ENCODE measurements at regions not wholly inside any gene's neighbourhood (a gene's known extent, or its start where the extent isn't known, plus 50 kb on each side); places are given as distances from the start of the nearest gene placed in this dataset.
"Not testable (repeated sequence)": the region's sequence is repeated elsewhere in the genome, so short reads cannot be mapped to it uniquely, and the experiment has no call there.

GRCh38 chr14:47919334-47919846 lies 244.0 kb upstream of the MDGA2 start:
- no peak overlapping the region for H3K27ac ChIP-seq (ENCODE audit: extremely low read depth, low read depth, low read length)
- CTCF ChIA-PET: interaction anchor here (1.5 kb wide), 1 partner anchor 1254 kb away, joined by 4 read pairs; no protein-coding TSS in a partner anchor
- no peaks in the 10 kb centered on the region for H3K9me3 ChIP-seq (ENCODE audit: control insufficient read depth, insufficient read depth, low read depth, low read length)
- POLR2A ChIA-PET: no interaction called here
- TF ChIP-seq ZNF449 (tag by site-specific recombination; IDR thresholded peaks at IDR 0.05) (no peak), KLF16 (tag by site-specific recombination; IDR thresholded peaks at IDR 0.05) (no peak), ZNF184 (tag by site-specific recombination; IDR thresholded peaks at IDR 0.05) (no peak), ZFP69B (tag by site-specific recombination; IDR thresholded peaks at IDR 0.05) (no peak), ZNF335 (tag by site-specific recombination; conservative IDR thresholded peaks at IDR 0.05) (no peak), ZNF169 (tag by site-specific recombination; IDR thresholded peaks at IDR 0.05) (no peak), ZSCAN4 (tag by site-specific recombination; IDR thresholded peaks at IDR 0.05) (no peak), ZNF571 (tag by site-specific recombination; IDR thresholded peaks at IDR 0.05) (no peak), ZBTB6 (tag by site-specific recombination; IDR thresholded peaks at IDR 0.05) (no peak), ZNF585B (tag by site-specific recombination; IDR thresholded peaks at IDR 0.05) (no peak), ZFHX2 (tag by site-specific recombination; conservative IDR thresholded peaks at IDR 0.05) (no peak), ZNF140 (tag by site-specific recombination; IDR thresholded peaks at IDR 0.05) (no peak), ZNF610 (tag by site-specific recombination; IDR thresholded peaks at IDR 0.05; ENCODE audit: borderline replicate concordance) (no peak), ZNF10 (tag by site-specific recombination; IDR thresholded peaks at IDR 0.05) (no peak)
- no peak overlapping the region for H3K4me3 ChIP-seq (ENCODE audit: low read depth, low read length)
- no peaks in the 10 kb centered on the region for H3K4me1 ChIP-seq (ENCODE audit: control insufficient read depth, insufficient read depth, low read length)
- H3K36me3 ChIP-seq (ENCODE audit: control insufficient read depth in 2 of 2, insufficient read depth in 1 of 2, low read length in 2 of 2): no peaks in the 10 kb centered on the region

DNA sequence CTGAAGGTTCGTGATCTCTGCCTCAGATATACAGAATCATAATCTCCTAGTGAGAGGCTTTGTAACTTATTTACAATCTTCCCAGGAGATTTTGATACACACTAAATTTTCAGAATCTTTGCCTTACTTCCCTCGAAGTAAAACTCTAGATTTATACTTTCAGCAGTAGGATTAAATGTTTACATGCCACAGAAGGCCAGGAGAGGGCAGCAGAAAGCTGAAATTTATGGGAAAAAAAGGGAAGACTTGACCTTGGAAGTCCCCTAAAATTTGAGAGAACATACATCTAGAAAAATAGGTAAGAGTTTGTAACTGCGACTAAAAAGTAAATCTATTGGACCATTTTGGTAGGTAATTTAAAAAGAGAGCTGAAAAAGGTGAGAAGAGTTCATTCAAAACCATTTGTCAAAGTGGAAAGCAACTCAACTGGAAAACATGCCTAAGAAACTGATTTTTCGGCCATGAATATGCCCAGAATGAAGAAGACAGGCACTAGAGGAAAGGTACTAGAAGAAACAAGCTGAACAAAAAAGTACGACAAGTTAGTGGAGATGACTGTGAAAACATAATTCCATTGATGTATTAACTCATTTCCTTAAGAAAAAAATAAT lies 242.0 kb upstream of the MDGA2 start:
- H3K36me3 ChIP-seq (ENCODE audit: control insufficient read depth in 2 of 2, insufficient read depth in 1 of 2, low read length in 2 of 2): no peaks in the 10 kb centered on the region
- TF ChIP-seq KLF7 (tag by site-specific recombination; IDR thresholded peaks at IDR 0.05; ENCODE audit: borderline replicate concordance): no peak
- TF ChIP-seq ZNF654 (tag by site-specific recombination; IDR thresholded peaks at IDR 0.05; ENCODE audit: low read depth): peak; percentile 25
- H3K4me3 ChIP-seq (ENCODE audit: low read depth, low read length): no peak overlapping the region
- no peak overlapping the region for H3K27ac ChIP-seq (ENCODE audit: extremely low read depth, low read depth, low read length)
- ChIA-PET POLR2A (no interaction called here), CTCF (interaction anchor here (0.5 to 1.7 kb wide), 15 partner anchors 13 to 1437 kb away, joined by 3 to 6 read pairs (median 4); no protein-coding TSS in a partner anchor)
- H3K4me1 ChIP-seq (ENCODE audit: control insufficient read depth, insufficient read depth, low read length): no peaks in the 10 kb centered on the region
- no peaks in the 10 kb centered on the region for H3K9me3 ChIP-seq (ENCODE audit: control insufficient read depth, insufficient read depth, low read depth, low read length)

- H3K27ac ChIP-seq (ENCODE audit: extremely low read depth, low read depth, low read length); H3K9me3 ChIP-seq (ENCODE audit: control insufficient read depth, insufficient read depth, low read depth, low read length); CTCF ChIA-PET; H3K36me3 ChIP-seq (ENCODE audit: control insufficient read depth in 2 of 2, insufficient read depth in 1 of 2, low read length in 2 of 2); POLR2A ChIA-PET; H3K4me3 ChIP-seq (ENCODE audit: low read depth, low read length); H3K4me1 ChIP-seq (ENCODE audit: control insufficient read depth, insufficient read depth, low read length): not testable (repeated sequence)
Measured at GRCh38 chr14:47901141-47901540, 225.7 kb upstream of the MDGA2 start.
